IPS-NIHi11 (cell line): ENCODE measurements at regions not wholly inside any gene's neighbourhood (a gene's known extent, or its start where the extent isn't known, plus 50 kb on each side); places are given as distances from the start of the nearest gene placed in this dataset.
"Not testable (repeated sequence)": the region's sequence is repeated elsewhere in the genome, so short reads cannot be mapped to it uniquely, and the experiment has no call there.

Source experiments
- DNase-seq: peaks from one replicate; pipeline ENCODE4 v3.0.0; 2012; ENCODE audit warnings: mixed read lengths, low spot score

- DNase-seq = no peak
Observed at GRCh38 chr10:36050763-36051499, 408.8 kb upstream of the FZD8 start.

DNA sequence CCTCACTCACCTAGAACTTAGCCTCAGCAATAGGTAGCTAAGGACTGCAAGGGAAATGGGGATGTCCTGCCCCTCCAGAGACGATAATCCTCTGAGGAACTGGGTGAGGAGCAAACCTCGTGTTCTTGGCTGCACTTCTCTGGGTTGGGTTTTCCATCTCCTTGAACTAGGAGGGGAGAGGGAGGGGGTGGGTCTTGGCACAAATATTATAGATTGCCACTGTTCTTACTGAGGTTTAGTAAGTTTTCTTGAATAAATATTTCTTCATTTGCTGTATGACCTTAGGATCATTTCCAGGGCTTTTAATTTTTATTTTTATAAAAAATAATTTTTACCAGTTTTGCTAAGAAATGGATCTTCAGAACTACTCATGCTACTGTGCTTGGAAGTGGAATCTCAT lies 406.7 kb upstream of the FZD8 start:
- DNase-seq = no peak

GRCh38 chr10:36048236-36048635 lies 406.1 kb upstream of the FZD8 start:
- no peak for DNase-seq

- no peak for DNase-seq
Observed at GRCh38 chr10:36042135-36042534, 400.0 kb upstream of the FZD8 start.

GRCh38 chr10:36038316-36038955 lies 396.3 kb upstream of the FZD8 start:
- DNase-seq = no peak

DNA sequence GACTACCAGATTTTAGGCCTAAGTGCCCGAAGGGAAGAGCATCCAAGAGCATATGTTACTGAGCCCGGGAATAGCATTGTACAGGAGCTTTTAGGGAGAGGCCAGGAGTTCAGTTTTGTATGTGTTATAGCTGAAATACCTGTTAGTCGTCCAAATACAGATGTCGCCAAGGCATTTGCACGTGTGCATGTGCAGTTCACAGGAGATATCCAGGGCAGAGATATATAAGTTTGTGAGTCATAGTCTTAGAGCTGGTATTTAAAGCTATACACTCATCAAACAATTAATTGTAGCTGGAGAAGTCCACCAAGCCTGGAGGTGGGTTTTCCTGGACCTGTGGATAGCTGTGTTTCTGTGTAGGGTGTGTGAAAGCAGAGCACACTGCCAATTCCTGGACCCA lies 394.0 kb upstream of the FZD8 start:
- DNase-seq = no peak

DNA sequence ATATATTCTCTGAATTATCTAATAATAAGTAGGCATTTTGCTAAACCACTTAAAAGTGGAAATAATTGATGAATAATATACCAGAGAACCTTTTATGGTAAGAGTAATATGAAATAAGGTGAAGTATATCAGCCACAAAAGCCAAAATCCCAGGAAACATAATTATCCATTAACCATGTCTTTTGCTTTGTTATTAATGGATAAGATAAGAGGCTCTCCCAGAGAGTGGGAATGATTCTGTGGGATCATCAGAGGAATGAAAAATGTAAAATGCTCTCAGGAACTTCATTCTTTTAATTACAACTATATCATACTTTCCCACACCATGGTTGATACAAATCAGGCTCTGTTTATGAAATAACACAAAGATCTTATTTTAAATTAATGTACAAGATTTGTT lies 391.7 kb upstream of the FZD8 start:
- DNase-seq = no peak

GRCh38 chr10:36030516-36030915 lies 388.4 kb upstream of the FZD8 start:
- DNase-seq = no peak

DNA sequence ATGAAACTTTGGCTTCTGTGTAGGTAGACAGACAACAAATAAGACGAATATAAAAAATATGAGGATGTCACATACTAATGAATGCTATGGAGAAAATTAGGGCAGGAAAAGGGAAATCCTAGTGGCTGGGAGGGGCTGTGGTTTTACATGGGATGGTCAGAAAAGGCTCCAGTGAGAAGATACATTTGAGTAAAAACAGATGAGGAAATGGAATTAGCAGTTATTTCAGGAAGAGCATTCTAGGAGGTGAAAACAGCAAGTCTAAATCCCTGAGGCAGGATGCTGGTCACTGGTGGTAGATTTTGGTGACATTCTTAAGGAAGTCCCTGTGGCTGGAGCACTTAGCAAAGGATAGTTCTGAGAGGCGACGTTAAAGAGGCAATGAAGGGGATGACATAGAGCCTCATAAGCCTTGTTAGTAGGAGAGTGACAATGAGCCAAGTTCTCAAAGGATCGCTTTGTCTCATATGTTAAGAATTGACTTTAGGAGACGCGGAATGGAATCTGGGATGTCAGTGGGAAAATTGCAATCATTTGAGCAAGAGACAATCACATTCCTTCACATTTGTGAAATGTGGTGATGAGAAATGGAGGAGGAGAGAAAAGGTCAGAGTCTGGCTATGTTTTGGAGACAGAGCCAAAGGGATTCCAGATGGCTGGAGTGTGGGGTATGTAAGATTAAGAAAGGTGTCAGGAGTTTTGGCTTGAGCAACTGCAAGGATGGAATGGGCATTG lies 384.7 kb upstream of the FZD8 start:
- no peak for DNase-seq

DNA sequence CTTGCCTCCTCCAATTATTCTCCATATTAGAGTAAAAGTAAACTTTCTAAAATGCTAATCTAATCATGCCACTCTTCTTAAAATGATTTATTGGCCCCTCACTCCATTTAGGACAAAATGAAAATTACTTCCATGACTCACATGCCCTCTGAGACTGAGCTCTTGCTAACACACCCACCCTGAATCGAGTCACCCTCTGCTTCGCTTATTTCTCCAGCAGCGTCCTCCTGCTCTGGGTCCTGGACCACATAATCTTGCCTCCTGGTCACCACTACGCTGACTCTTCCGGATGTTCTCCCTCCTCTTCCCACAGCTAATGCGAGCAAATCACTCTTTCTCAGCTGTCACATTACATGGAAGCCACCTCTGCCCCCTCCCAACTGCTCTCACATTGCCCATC lies 384.0 kb upstream of the FZD8 start:
- no peak for DNase-seq

DNA sequence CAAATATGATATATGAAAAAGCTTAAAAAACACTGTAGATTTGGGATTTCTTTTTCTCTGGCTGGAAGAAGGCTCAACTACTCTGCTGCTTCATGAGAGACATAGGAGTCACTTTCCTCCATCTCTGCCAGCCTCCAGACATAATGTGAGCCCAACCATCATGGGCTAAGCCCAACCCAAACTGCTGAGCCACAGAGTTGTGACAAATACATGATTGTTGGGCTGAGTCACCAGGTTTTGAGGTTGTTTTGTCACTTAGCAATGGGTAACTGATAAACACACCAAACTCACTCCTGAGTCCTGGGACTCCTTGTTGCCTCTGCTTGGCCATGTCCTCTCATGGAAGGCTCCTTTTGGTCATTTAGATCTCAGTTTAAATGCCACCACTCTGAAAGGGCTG lies 381.8 kb upstream of the FZD8 start:
- no peak for DNase-seq

DNA sequence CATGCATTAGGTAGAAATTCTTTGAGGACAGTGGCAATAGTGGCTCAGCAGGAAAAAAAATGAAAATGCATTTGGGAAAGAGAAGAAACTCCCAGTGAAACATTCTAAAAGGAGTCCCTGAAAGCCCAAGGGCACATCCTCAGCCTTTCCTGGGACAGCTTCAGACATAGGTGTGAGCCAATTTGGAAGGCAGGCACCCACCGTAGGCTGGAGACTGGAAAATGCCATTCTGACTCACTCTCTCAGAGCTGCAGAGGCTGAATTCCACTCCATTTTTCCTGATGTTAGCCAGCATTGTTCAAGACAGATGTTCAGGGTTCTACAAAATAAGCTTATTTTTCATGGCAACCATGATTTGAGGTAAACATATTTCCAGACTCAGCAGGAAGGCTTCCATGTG lies 379.0 kb upstream of the FZD8 start:
- no peak for DNase-seq

- DNase-seq = no peak
Observed at GRCh38 chr10:36019749-36020148, 377.7 kb upstream of the FZD8 start.

GRCh38 chr10:36018996-36019395 lies 376.9 kb upstream of the FZD8 start:
- DNase-seq = no peak

- DNase-seq = no peak
Observed at GRCh38 chr10:36017137-36017536, 375.0 kb upstream of the FZD8 start.

GRCh38 chr10:36007369-36007768 lies 365.3 kb upstream of the FZD8 start:
- no peak for DNase-seq

DNA sequence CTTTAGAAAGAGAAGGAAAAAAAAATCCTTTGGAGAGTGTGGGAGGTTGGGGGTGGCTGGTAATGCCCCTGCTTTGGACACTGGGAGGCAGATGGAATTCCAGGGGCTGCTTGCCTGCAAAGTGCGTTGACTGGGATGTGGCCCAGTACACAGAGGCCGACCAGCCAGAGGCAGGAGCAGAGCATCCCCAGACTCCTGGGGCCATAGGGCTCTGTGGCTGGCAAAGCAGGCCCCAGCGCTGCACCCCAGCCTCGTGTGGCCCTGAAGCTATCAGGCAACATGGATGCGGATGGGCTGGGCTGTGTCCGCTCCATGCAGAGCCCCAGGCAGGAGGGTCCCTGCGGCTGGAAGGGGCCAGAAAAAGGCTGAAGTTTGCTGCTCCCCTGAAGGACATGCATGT lies 361.6 kb upstream of the FZD8 start:
- DNase-seq = no peak

- no peak for DNase-seq
Observed at GRCh38 chr10:36003031-36003600, 361.0 kb upstream of the FZD8 start.

DNA sequence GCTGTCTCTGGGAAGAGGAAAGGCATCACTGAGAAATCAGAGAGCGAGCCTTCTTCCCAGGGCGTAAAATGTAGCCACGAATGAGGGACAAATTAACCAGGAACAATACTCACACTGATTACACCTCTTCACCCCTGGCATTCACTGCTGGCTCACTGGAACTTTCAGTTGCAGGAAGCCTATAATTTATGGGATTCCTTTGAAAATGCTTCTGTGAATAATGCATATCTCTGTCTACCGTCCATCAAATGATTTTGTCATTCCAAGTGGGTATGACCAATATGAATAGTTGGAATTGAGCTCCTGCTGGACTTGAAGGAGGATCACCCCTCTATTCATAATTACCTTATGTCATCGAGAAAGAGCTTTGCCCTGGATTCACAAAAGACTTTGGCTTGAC lies 360.3 kb upstream of the FZD8 start:
- no peak for DNase-seq

- not testable (repeated sequence) for DNase-seq
Observed at GRCh38 chr10:36000754-36001153, 358.7 kb upstream of the FZD8 start.

DNA sequence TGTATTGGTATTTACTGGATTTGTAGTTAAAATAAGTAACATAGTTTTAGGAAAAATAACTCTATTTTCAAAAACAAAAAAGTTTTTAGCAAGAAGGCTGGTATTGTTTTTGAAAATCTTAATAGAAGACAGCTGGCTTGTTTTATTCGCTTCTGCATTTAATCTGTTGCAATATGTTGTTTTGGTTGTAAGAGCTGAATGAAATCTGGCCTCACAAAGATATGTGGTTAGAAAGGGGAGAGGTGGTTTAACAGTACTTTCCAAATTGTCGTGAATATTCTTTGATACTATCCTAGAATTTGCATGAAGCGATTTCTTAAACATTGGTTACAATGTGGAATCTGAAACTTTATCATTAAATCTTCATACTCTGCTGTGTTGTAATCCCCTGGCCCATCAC lies 355.9 kb upstream of the FZD8 start:
- no peak for DNase-seq

- no peak for DNase-seq
Observed at GRCh38 chr10:35995485-35995884, 353.4 kb upstream of the FZD8 start.
